ENCODE measurements at regions not wholly inside any gene's neighbourhood (a gene's known extent, or its start where the extent isn't known, plus 50 kb on each side); places are given as distances from the start of the nearest gene placed in this dataset.

- ATAC-seq (no peak), DNase-seq (ENCODE audit: low read depth in 1 of 2, low spot score in 1 of 2) (no peak), FAIRE-seq (no peak)
- H3K4me3 ChIP-seq = no peak overlapping the region
- H3K9me3 ChIP-seq = no peaks in the 10 kb centered on the region
- H3K27ac ChIP-seq = no peak overlapping the region
- TF ChIP-seq TFCP2L1 (CRISPR knock-in tag; IDR thresholded peaks at IDR 0.05) (no peak), KDM1A (IDR thresholded peaks at IDR 0.05; ENCODE audit: low read depth) (no peak), CHD4 (IDR thresholded peaks at IDR 0.05; ENCODE audit: borderline replicate concordance) (no peak)
- ChIA-PET CTCF (no interaction called here), POLR2A (no interaction called here)
- 60% methylated on average over 1 of the region's 1 CpG for WGBS (ENCODE audit: missing lambda C conversion rate)
- no peaks in the 10 kb centered on the region for H3K4me1 ChIP-seq
- H3K4me2 ChIP-seq = no peak overlapping the region
Observed at GRCh38 chr11:116134450-116134849, 630.2 kb upstream of the CADM1 start.

GRCh38 chr11:116132273-116132978, 628.2 kb upstream of the CADM1 start:
- TF ChIP-seq MAX (IDR thresholded peaks at IDR 0.05) = no peak
- no peak for TF ChIP-seq ATOH8 (CRISPR knock-in tag; IDR thresholded peaks at IDR 0.05; ENCODE audit: low read depth)
- no peak for TF ChIP-seq ZNF302 (CRISPR knock-in tag; IDR thresholded peaks at IDR 0.05)
- TF ChIP-seq NR3C1 (IDR thresholded peaks at IDR 0.05) = no peak
- no peak for TF ChIP-seq RFX5 (IDR thresholded peaks at IDR 0.05)
- no peak for TF ChIP-seq HOXB13 (CRISPR knock-in tag; IDR thresholded peaks at IDR 0.05; ENCODE audit: low read depth)
- no peak for TF ChIP-seq TP53 (CRISPR knock-in tag; IDR thresholded peaks at IDR 0.05)
- TF ChIP-seq RNF2 (IDR thresholded peaks at IDR 0.05; ENCODE audit: borderline replicate concordance, low read depth) = no peak
- no peak for TF ChIP-seq KDM1A (IDR thresholded peaks at IDR 0.05; ENCODE audit: low read depth)
- no peak for TF ChIP-seq MYC (IDR thresholded peaks at IDR 0.05; ENCODE audit: borderline replicate concordance, low read length)
- no peak for TF ChIP-seq EHF (CRISPR knock-in tag; IDR thresholded peaks at IDR 0.05)
- no peak for TF ChIP-seq ESRRA (IDR thresholded peaks at IDR 0.05; ENCODE audit: borderline replicate concordance, low read length)
- TF ChIP-seq ZSCAN20 (CRISPR knock-in tag; IDR thresholded peaks at IDR 0.05) = no peak
- TF ChIP-seq POLR2A (IDR thresholded peaks at IDR 0.05; ENCODE audit: low read length) = no peak
- Histone ChIP-seq H3K9me3 (no peaks in the 10 kb centered on the region), H3K4me3 (no peak overlapping the region), H3K27ac (no peak overlapping the region), H3K4me2 (no peak overlapping the region), H3K4me1 (no peaks in the 10 kb centered on the region)
- FAIRE-seq = no peak
- WGBS (ENCODE audit: missing lambda C conversion rate) = 45% methylated on average over 12 of the region's 14 CpGs
- POLR2A ChIA-PET = no interaction called here
- CTCF ChIA-PET = interaction anchor here (0.5 to 0.9 kb wide), 2 partner anchors 27 to 218 kb away, joined by 3 read pairs; no protein-coding TSS in a partner anchor
- DNase-seq (ENCODE audit: low read depth in 1 of 2, low spot score in 1 of 2) = no peak
- no peak for ATAC-seq

- H3K27ac ChIP-seq = no peak overlapping the region
- H3K4me1 ChIP-seq = no peaks in the 10 kb centered on the region
- DNase-seq (ENCODE audit: low read depth in 1 of 2, low spot score in 1 of 2) (no peak), FAIRE-seq (no peak), ATAC-seq (no peak)
- ChIA-PET POLR2A (no interaction called here), CTCF (no interaction called here)
- H3K9me3 ChIP-seq = no peaks in the 10 kb centered on the region
- H3K4me3 ChIP-seq = no peak overlapping the region
- 20% methylated on average over 6 of the region's 6 CpGs for WGBS (ENCODE audit: missing lambda C conversion rate)
- no peak for TF ChIP-seq POLR2AphosphoS2 (conservative IDR thresholded peaks at IDR 0.05; ENCODE audit: low read length)
- no peak for TF ChIP-seq KDM1A (IDR thresholded peaks at IDR 0.05; ENCODE audit: low read depth)
- no peak for TF ChIP-seq RFX5 (IDR thresholded peaks at IDR 0.05)
- no peak for TF ChIP-seq KDM5A (IDR thresholded peaks at IDR 0.05)
- no peak for TF ChIP-seq JUN (IDR thresholded peaks at IDR 0.05)
- no peak for TF ChIP-seq NR3C1 (IDR thresholded peaks at IDR 0.05)
- TF ChIP-seq CBX2 (IDR thresholded peaks at IDR 0.05; ENCODE audit: borderline replicate concordance, low read depth) = no peak
- no peak for TF ChIP-seq HEYL (CRISPR knock-in tag; IDR thresholded peaks at IDR 0.05)
- no peak overlapping the region for H3K4me2 ChIP-seq
Observed at GRCh38 chr11:116130122-116130521, 625.9 kb upstream of the CADM1 start.

GRCh38 chr11:116129456-116129855, 625.2 kb upstream of the CADM1 start:
- FAIRE-seq = no peak
- ChIA-PET CTCF (no interaction called here), POLR2A (no interaction called here)
- 42% methylated on average over 9 of the region's 9 CpGs for WGBS (ENCODE audit: missing lambda C conversion rate)
- Histone ChIP-seq H3K4me2 (no peak overlapping the region), H3K4me3 (no peak overlapping the region), H3K27ac (no peak overlapping the region), H3K4me1 (no peaks in the 10 kb centered on the region), H3K9me3 (no peaks in the 10 kb centered on the region)
- TF ChIP-seq CHD4 (IDR thresholded peaks at IDR 0.05; ENCODE audit: borderline replicate concordance) (no peak), CTCF (IDR thresholded peaks at IDR 0.05) (no peak), EHMT2 (IDR thresholded peaks at IDR 0.05; ENCODE audit: low read depth) (no peak), BCL3 (IDR thresholded peaks at IDR 0.05) (no peak), NR3C1 (IDR thresholded peaks at IDR 0.05) (no peak), E2F6 (IDR thresholded peaks at IDR 0.05; ENCODE audit: borderline replicate concordance, low read depth) (no peak)
- no peak for ATAC-seq
- no peak for DNase-seq (ENCODE audit: low read depth in 1 of 2, low spot score in 1 of 2)
